Activated CD4-positive, CD25-positive, alpha-beta regulatory T cell (primary cell): ENCODE measurements at regions not wholly inside any gene's neighbourhood (a gene's known extent, or its start where the extent isn't known, plus 50 kb on each side); places are given as distances from the start of the nearest gene placed in this dataset.
"Not testable (repeated sequence)": the region's sequence is repeated elsewhere in the genome, so short reads cannot be mapped to it uniquely, and the experiment has no call there.

ENCODE experiments used
- DNase-seq, 4 experiments: peaks; one replicate each; lab custom pipeline; 2025; lab: John Stamatoyannopoulos, UW

DNA sequence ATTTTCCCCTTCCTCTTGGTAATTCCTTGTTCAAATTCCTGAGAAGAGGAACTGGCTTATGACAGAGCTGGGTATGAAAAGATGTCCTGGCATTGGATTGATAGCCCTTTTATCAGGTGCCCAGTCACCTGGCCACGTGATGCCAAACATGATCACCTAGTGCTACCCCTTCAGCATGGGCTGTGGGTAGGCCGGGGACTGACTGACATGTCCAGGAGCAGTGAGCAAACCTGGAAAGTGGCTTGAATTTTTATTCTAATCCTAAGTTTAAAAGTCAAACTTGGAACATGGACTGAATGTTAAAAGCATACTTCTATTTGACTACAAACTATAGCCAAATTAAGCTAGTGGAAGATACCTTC lies 99.7 kb upstream of the CXCL13 start:
- no peak for DNase-seq

DNA sequence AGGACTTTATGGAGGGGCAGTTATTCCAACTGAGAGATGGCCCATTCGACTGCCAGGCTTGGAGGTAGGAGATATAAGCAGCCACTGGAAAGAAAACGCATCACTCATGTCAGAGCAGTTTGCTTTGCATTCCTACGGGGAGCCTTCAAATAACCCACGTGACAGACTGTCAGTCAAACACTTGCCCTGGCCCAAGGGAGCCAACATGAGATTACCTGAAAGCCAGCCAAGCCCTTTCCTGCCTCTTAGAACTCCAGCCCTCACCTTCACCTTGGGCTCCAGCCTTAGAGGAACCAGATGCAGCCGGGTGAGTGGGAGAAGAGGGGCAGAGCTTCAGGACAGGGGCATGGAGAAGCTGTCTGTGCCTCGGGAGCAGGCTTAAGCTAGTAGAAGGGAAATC lies 95.3 kb upstream of the CXCL13 start:
- no peak for DNase-seq

DNA sequence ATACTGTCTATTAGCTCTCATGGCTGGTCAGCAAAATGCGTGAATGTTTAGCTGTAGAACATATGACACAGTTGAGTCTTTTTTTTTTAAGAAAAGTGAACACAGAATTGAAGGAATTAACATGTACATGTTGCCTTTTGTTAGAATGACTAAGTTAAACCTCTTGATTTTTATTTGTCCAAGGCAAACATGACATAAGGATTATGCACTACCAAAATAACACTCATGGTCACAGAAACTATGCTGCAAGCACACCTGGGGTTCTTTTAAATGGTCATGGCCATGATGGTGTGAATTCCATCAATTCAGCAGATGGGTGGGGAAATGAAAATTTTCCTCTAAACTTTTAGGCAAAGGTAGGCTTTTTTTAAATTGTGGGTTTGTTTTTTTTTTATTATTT lies 80.1 kb upstream of the CXCL13 start:
- no peak for DNase-seq

DNA sequence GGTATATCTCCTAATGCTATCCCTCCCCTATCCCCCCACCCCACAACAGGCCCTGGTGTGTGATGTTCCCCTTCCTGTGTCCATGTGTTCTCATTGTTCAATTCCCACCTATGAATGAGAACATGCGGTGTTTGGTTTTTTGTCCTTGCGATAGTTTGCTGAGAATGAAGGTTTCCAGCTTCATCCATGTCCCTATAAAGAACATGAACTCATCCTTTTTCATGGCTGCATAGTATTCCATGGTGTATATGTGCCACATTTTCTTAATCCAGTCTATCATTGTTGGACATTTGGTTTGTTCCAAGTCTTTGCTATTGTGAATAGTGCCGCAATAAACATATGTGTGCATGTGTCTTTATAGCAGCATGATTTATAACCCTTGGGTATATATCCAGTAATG lies 77.7 kb upstream of the CXCL13 start:
- not testable (repeated sequence) for DNase-seq

DNA sequence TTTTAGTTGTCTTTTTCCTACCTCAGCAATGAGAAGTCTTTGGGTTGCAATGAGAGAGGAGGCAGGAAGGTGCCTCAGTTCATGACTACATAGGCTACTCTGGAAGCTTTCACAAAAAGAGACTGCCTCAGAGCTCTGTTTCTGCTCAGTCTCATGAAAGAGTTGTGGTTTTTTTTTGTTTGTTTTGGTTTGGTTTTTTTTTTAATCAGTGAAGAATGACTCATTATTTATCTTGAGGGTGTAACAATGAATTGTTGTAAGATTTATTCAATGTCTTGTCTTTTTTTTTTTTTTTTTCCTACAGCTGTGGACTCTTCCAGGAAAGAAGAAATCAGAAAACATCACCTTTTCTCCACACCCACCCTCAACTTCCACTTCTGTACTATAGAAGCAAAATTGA lies 67.5 kb upstream of the CXCL13 start:
- DNase-seq = no peak

DNA sequence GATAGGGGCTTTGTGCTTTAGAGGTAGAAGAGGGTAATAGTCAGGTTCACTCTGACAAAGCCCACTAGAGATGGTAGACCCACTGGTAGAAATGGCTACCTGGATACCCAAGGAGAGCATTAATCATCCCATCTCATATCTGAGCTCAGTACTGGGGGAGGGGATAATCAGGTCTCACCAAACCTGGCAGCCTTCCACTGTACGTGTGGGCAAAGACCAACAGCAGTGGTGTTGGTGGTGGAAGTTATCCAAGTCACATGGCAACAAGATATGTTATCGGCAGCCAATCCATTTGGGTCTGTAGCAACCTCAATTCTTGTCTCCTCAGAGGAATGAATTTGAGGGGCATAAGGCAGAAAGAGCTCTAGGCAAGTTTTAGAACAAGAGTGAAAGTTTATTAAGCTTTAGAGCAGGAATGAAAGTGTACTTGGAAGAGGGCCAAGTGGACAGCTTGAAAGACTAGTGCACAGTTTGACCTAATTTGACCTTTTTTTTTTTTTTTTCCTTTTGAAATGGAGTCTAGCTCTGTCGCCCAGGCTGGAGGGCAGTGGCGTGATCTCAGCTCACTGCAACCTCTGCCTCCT lies 67.0 kb upstream of the CXCL13 start:
- no peak for DNase-seq
